ENCODE measurements at regions not wholly inside any gene's neighbourhood (a gene's known extent, or its start where the extent isn't known, plus 50 kb on each side); places are given as distances from the start of the nearest gene placed in this dataset.

DNA sequence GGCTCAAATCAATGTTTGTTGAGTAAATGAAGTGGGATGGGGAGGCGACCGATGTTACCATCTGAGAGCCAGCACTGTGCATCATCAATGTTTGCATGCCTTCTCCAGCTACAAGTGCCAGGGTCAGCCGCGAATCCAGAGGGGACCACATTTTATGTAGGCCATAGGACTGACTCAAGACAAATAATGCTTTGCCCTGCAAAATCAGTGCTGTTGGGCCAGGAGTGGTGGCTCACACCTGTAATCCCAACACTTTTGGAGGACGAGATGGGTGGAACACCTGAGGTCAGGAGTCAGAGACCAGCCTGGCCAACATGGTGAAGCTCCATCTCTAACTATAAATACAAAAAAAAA, 53.1 kb upstream of the WSB1 start:
- H3K4me3 ChIP-seq = no peak overlapping the region
- TF ChIP-seq CTCF (IDR thresholded peaks at IDR 0.05) = no peak
- ATAC-seq (no peak), DNase-seq (no peak)
- H3K27me3 ChIP-seq = no peaks in the 10 kb centered on the region
- no peaks in the 10 kb centered on the region for H3K36me3 ChIP-seq (replicated peaks in 1 of 2; ENCODE audit: insufficient read depth in 1 of 2, low read depth in 2 of 2)
- intact Hi-C loops (cut with DNase I) = loop anchor here (5.0 kb wide), 1 partner anchor 102 kb away; no protein-coding TSS in a partner anchor
- no peak overlapping the region for H3K27ac ChIP-seq
- no peaks in the 10 kb centered on the region for H3K9me3 ChIP-seq
- 56 to 73% methylated on average over 5 of the region's 5 CpGs for WGBS, 2 donors
- peaks cover 27% of the 10 kb centered on the region for H3K4me1 ChIP-seq

DNA sequence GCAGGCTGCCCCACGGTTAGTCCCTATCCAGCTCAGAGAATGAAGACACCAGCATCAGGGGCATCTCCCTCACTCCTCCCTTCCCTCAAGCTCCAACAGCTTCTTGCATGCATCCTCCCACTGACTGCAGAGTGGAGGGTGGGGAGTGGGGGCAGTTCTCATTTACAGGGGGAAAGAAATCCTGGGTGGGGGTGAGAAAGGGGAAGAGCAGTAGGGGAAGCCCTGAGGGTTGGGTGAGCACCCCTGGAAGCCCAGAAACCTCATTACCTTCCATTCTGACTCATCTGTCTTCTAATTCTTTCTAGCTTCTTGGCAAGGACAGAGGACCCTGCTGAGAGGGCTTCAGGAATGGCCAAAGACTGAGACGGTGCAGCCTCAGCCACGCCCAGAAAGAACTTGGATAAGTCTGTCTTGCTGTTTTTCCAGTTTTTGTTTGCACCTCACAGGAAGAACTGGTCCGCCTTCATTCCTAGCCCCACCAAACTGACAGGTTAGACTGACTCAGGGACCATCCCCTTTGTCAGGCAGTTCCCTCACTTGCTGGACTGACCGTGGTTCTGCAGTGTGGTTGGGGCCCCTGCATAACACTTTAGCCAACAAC, 52.5 kb upstream of the WSB1 start:
- no peak for DNase-seq
- no peak for ATAC-seq
- 39 to 64% methylated on average over 5 of the region's 5 CpGs for WGBS, 2 donors
- Histone ChIP-seq H3K9me3 (no peaks in the 10 kb centered on the region), H3K36me3 (replicated peaks in 1 of 2; ENCODE audit: insufficient read depth in 1 of 2, low read depth in 2 of 2) (no peaks in the 10 kb centered on the region), H3K4me3 (no peak overlapping the region), H3K27ac (no peak overlapping the region), H3K4me1 (peaks cover 28% of the 10 kb centered on the region), H3K27me3 (no peaks in the 10 kb centered on the region)
- TF ChIP-seq CTCF (IDR thresholded peaks at IDR 0.05) = no peak
- no peak for TF ChIP-seq POLR2A (IDR thresholded peaks at IDR 0.05)
- intact Hi-C loops (cut with DNase I) = loop anchor here (5.0 kb wide), 1 partner anchor 101 kb away; no protein-coding TSS in a partner anchor

DNA sequence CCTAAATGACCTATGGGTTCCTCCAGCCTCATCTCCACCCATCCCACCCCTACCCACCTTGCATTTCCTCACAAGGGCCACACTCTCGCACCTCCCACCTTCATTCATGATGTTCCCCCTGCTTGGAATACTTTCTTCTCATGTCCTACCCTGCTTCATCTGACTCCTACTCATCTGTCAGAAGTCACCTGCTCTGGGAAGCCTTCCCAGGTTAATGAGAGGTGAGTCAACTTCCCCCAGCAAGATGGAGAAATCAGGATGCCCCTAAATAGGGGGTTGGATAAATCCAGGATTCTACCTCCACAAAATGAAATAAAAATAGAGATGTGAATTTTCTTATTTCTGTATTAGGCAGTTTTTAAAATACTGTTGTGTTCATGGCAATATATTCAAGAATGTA, 51.0 kb upstream of the WSB1 start:
- WGBS, 2 donors = 80 to 83% methylated on average over 1 of the region's 1 CpG
- DNase-seq = no peak
- no peak for ATAC-seq
- Histone ChIP-seq H3K4me3 (no peak overlapping the region), H3K27me3 (no peaks in the 10 kb centered on the region), H3K36me3 (replicated peaks in 1 of 2; ENCODE audit: insufficient read depth in 1 of 2, low read depth in 2 of 2) (no peaks in the 10 kb centered on the region), H3K4me1 (peaks cover 34% of the 10 kb centered on the region), H3K27ac (no peak overlapping the region), H3K9me3 (no peaks in the 10 kb centered on the region)
- TF ChIP-seq CTCF (IDR thresholded peaks at IDR 0.05) (no peak), POLR2A (IDR thresholded peaks at IDR 0.05) (no peak)
- intact Hi-C loops (cut with DNase I) = loop anchor here (5.0 kb wide), 1 partner anchor 99 kb away; no protein-coding TSS in a partner anchor

- no peak for TF ChIP-seq CTCF (IDR thresholded peaks at IDR 0.05)
- TF ChIP-seq POLR2A (IDR thresholded peaks at IDR 0.05) = no peak
- DNase-seq (no peak), ATAC-seq (no peak)
- 71 to 82% methylated on average over 6 to 7 of the region's 7 CpGs for WGBS, 2 donors
- intact Hi-C loops (cut with DNase I) = loop anchor here (5.0 kb wide), 1 partner anchor 98 kb away; no protein-coding TSS in a partner anchor
- Histone ChIP-seq H3K36me3 (replicated peaks in 1 of 2; ENCODE audit: insufficient read depth in 1 of 2, low read depth in 2 of 2) (no peaks in the 10 kb centered on the region), H3K27me3 (no peaks in the 10 kb centered on the region), H3K4me1 (peaks cover 35% of the 10 kb centered on the region), H3K4me3 (no peak overlapping the region), H3K9me3 (no peaks in the 10 kb centered on the region), H3K27ac (peak overlapping the region; percentile 52 to 82 (median 74))
These were observed 49.9 kb upstream of the WSB1 start for GRCh38 chr17:27244011-27244410.

Data from body of pancreas (tissue), 4 donors.